Suprapubic skin (tissue), 4 donors: ENCODE measurements at regions not wholly inside any gene's neighbourhood (a gene's known extent, or its start where the extent isn't known, plus 50 kb on each side); places are given as distances from the start of the nearest gene placed in this dataset.

Experiments used
- EP300 ChIP-seq: sonication (generic); formaldehyde crosslinking; IDR thresholded peaks from one replicate; pipeline ENCODE4 v1.6.1; 2017; ENCODE audit warnings: antibody characterized with exemption
- POLR2A ChIP-seq, 2 donors: fragments of 450-650 bp; IDR thresholded peaks; one replicate each; pipeline ENCODE4 v1.6.1; 2017; ENCODE audit warnings: antibody characterized with exemption in 2 of 2, mild to moderate bottlenecking in 2 of 2, moderate library complexity in 2 of 2
- POLR2AphosphoS5 ChIP-seq, 3 donors: sonication (generic); formaldehyde crosslinking; IDR thresholded peaks; one replicate each; pipeline ENCODE4 v1.6.1; 2017; ENCODE audit warnings: antibody characterized with exemption in 3 of 3

GRCh38 chr12:37541356-37541755, 775.2 kb upstream of the ALG10B start:
- no peak for TF ChIP-seq POLR2A (IDR thresholded peaks at IDR 0.05)
- no peak for TF ChIP-seq EP300
- no peak for TF ChIP-seq POLR2AphosphoS5 (IDR thresholded peaks at IDR 0.05)
